H1 (cell line): ENCODE measurements at regions not wholly inside any gene's neighbourhood (a gene's known extent, or its start where the extent isn't known, plus 50 kb on each side); places are given as distances from the start of the nearest gene placed in this dataset.

Source experiments
- CTCF ChIA-PET: fragments of 300-600 bp; sonication (Branson Sonifier 250); formaldehyde crosslinking; loops from one replicate; lab custom pipeline; 2021; ENCODE audit not compliant: partially characterized antibody; lab: Charles Lee
- POLR2A ChIA-PET: fragments of 300-600 bp; sonication (Branson Sonifier 250); formaldehyde crosslinking; loops from one replicate; lab custom pipeline; 2021; ENCODE audit warnings: inconsistent platforms; ENCODE audit not compliant: partially characterized antibody; lab: Charles Lee
- DNase-seq, 2 experiments: peaks; one replicate each; pipeline versions ENCODE4 v3.0.0 to v3.0.0-alpha.2; 2010 to 2022; ENCODE audit warnings: low spot score in 2 of 2, low read depth in 1 of 2, mixed read lengths in 1 of 2
- FAIRE-seq: peaks from 2 replicates; lab custom pipeline; 2011; peaks lifted over from hg19 to GRCh38; lab: Jason Lieb, UNC
- H2AFZ ChIP-seq: 2 replicates; pipeline ENCODE4 v1.8.1; 2012; ENCODE audit warnings: low read length, inconsistent platforms
- H2AK5ac ChIP-seq: 2 replicates; pipeline ENCODE4 v1.6.1; 2013; ENCODE audit warnings: low read depth, low read length
- H2BK120ac ChIP-seq: replicated peaks from 2 replicates; pipeline ENCODE3; 2013; ENCODE audit warnings: low read depth, low read length, inconsistent platforms
- H2BK12ac ChIP-seq: 2 replicates; pipeline ENCODE4 v1.6.1; 2013; ENCODE audit warnings: low read depth, low read length
- H2BK15ac ChIP-seq: 2 replicates; pipeline ENCODE4 v1.6.1; 2013; ENCODE audit warnings: low read length
- H2BK20ac ChIP-seq: 2 replicates; pipeline ENCODE4 v1.6.1; 2013; ENCODE audit warnings: low read length
- H2BK5ac ChIP-seq: 2 replicates; pipeline ENCODE4 v1.6.1; 2013; ENCODE audit warnings: low read depth, low read length
- H3K14ac ChIP-seq: 2 replicates; pipeline ENCODE4 v1.6.1; 2013; ENCODE audit warnings: inconsistent platforms; ENCODE audit not compliant: insufficient read length
- H3K18ac ChIP-seq: 2 replicates; pipeline ENCODE4 v1.6.1; 2013; ENCODE audit warnings: low read length; ENCODE audit errors: extremely low read depth
- H3K23ac ChIP-seq: 2 replicates; pipeline ENCODE4 v1.6.1; 2013; ENCODE audit warnings: inconsistent platforms; ENCODE audit not compliant: insufficient read length
- H3K23me2 ChIP-seq: 2 replicates; pipeline ENCODE4 v1.6.1; 2013; ENCODE audit warnings: low read depth, low read length
- H3K27ac ChIP-seq: 2 replicates; pipeline ENCODE4 v1.6.1; 2011; ENCODE audit warnings: low read depth, low read length, inconsistent platforms
- H3K27me3 ChIP-seq, 4 experiments: replicated peaks in 1 of 4; 1 replicate in 1 of 4; 2 replicates in 3 of 4; pipeline versions ENCODE4 v1.6.1 to v1.8.1; 2011 to 2013; ENCODE audit warnings: low read length in 3 of 4, mild to moderate bottlenecking in 3 of 4, inconsistent platforms in 2 of 4, mixed read lengths in 2 of 4, moderate library complexity in 1 of 4; ENCODE audit not compliant: control insufficient read depth in 3 of 4, insufficient read depth in 3 of 4; ENCODE audit errors: extremely low read depth in 1 of 4
- H3K36me3 ChIP-seq, 4 experiments: 2 replicates each; pipeline versions ENCODE4 v1.6.1 to v1.8.1; 2011 to 2013; ENCODE audit warnings: mild to moderate bottlenecking in 4 of 4, low read length in 3 of 4, moderate library complexity in 2 of 4, control low read depth in 1 of 4, inconsistent platforms in 1 of 4; ENCODE audit not compliant: insufficient read depth in 4 of 4, control insufficient read depth in 2 of 4
- H3K4ac ChIP-seq: replicated peaks from 2 replicates; pipeline ENCODE3; 2013; ENCODE audit warnings: low read length, low read depth, mixed read lengths, inconsistent platforms; ENCODE audit not compliant: insufficient read length
- H3K4me1 ChIP-seq, 4 experiments: replicated peaks in 1 of 4; 1 replicate in 1 of 4; 2 replicates in 3 of 4; pipeline versions ENCODE4 v1.6.1 to v1.8.1; 2011 to 2013; ENCODE audit warnings: low read length in 3 of 4, inconsistent platforms in 2 of 4, mixed read lengths in 1 of 4; ENCODE audit not compliant: insufficient read depth in 4 of 4, control insufficient read depth in 3 of 4
- H3K4me2 ChIP-seq, 2 experiments: 2 replicates each; pipeline versions ENCODE4 v1.6.1 to v1.8.1; 2011 to 2013; ENCODE audit warnings: low read depth in 2 of 2, low read length in 2 of 2, control low read depth in 1 of 2, inconsistent platforms in 1 of 2, mild to moderate bottlenecking in 1 of 2; ENCODE audit not compliant: insufficient read depth in 1 of 2
- H3K4me3 ChIP-seq, 4 experiments: fragments of 200-600, 300-600 bp in 1 of 4; sonication (generic), shearing (Covaris generic), sonication (Bioruptor Twin) in 1 of 4; 2 replicates each; pipeline versions ENCODE4 v1.5.1 to v1.8.1; 2011 to 2016; ENCODE audit warnings: low read length in 4 of 4, low read depth in 3 of 4, control low read depth in 2 of 4, inconsistent platforms in 2 of 4, mild to moderate bottlenecking in 2 of 4, mixed read lengths in 1 of 4, moderate library complexity in 1 of 4; ENCODE audit not compliant: insufficient read depth in 2 of 4; ENCODE audit errors: extremely low read depth in 1 of 4
- H3K56ac ChIP-seq: replicated peaks from 2 replicates; pipeline ENCODE3; 2013; ENCODE audit warnings: low read depth, mild to moderate bottlenecking, mixed read lengths, low read length, inconsistent platforms; ENCODE audit not compliant: insufficient read length
- H3K79me1 ChIP-seq: 2 replicates; pipeline ENCODE4 v1.6.1; 2013; ENCODE audit warnings: low read depth, low read length, control low read depth
- H3K79me2 ChIP-seq, 2 experiments: 2 replicates each; pipeline versions ENCODE4 v1.6.1 to v1.8.1; 2012 to 2013; ENCODE audit warnings: low read length in 2 of 2, mild to moderate bottlenecking in 2 of 2, inconsistent platforms in 1 of 2; ENCODE audit not compliant: insufficient read depth in 2 of 2, control insufficient read depth in 1 of 2
- H3K9ac ChIP-seq, 4 experiments: replicated peaks in 1 of 4; 1 replicate in 1 of 4; 2 replicates in 3 of 4; pipeline versions ENCODE4 v1.6.1 to v1.8.1; 2011 to 2013; ENCODE audit warnings: low read depth in 3 of 4, low read length in 3 of 4, control low read depth in 2 of 4, mild to moderate bottlenecking in 2 of 4, moderate library complexity in 2 of 4, inconsistent platforms in 1 of 4; ENCODE audit errors: extremely low read depth in 1 of 4
- H3K9me3 ChIP-seq, 2 experiments: 2 replicates each; pipeline versions ENCODE4 v1.6.1 to v1.8.1; 2012 to 2013; ENCODE audit warnings: mild to moderate bottlenecking in 2 of 2, moderate library complexity in 2 of 2, control low read depth in 1 of 2, inconsistent platforms in 1 of 2, low read depth in 1 of 2, low read length in 1 of 2, mixed read lengths in 1 of 2; ENCODE audit not compliant: insufficient read depth in 2 of 2
- H4K20me1 ChIP-seq, 2 experiments: replicated peaks in 1 of 2; 2 replicates each; pipeline versions ENCODE3 to v1.8.1; 2011 to 2013; ENCODE audit warnings: inconsistent platforms in 2 of 2, low read length in 2 of 2, mild to moderate bottlenecking in 1 of 2; ENCODE audit not compliant: insufficient read depth in 2 of 2, control insufficient read depth in 1 of 2
- H4K5ac ChIP-seq: 2 replicates; pipeline ENCODE4 v1.6.1; 2013; ENCODE audit warnings: low read length, low read depth, mixed read lengths, inconsistent platforms; ENCODE audit not compliant: insufficient read length
- H4K8ac ChIP-seq: 2 replicates; pipeline ENCODE4 v1.8.0; 2013; ENCODE audit warnings: mild to moderate bottlenecking, moderate library complexity, low read length, inconsistent platforms; ENCODE audit not compliant: insufficient read depth; ENCODE audit errors: extremely low read depth
- H4K91ac ChIP-seq: replicated peaks from 2 replicates; pipeline ENCODE3; 2013; ENCODE audit warnings: low read length, mixed read lengths, inconsistent platforms; ENCODE audit not compliant: insufficient read length
- RFX5 ChIP-seq: IDR thresholded peaks from 2 replicates; pipeline ENCODE4 v1.6.1; 2011; ENCODE audit warnings: low read depth, low read length, improper control_type of control experiment, borderline replicate concordance
- WGBS, 2 experiments: shearing (Covaris generic) in 1 of 2; methylation state at CpG; one replicate each; pipeline versions ENCODE4 v1.1.6 to v1.1.7; 2013 to 2015; ENCODE audit warnings: low lambda C conversion rate in 2 of 2, mixed read lengths in 2 of 2, inconsistent platforms in 1 of 2, low coverage in 1 of 2, missing lambda C conversion rate in 1 of 2; ENCODE audit not compliant: insufficient replicate concordance in 2 of 2, insufficient coverage in 1 of 2, insufficient read length in 1 of 2; ENCODE audit errors: extremely low coverage in 1 of 2, missing lambda C conversion rate in 1 of 2; 5-methylcytosine and 5-hydroxymethylcytosine counted together

GRCh38 chr5:124952566-124952965 is 206.1 kb upstream of the ZNF608 start:
- H2AFZ ChIP-seq = no peak overlapping the region
- H3K23ac ChIP-seq = no peak overlapping the region
- 90% methylated on average over 2 of the region's 2 CpGs; no CpG with 5 or more reads in 1 of the 2 experiments for WGBS, 2 experiments
- H3K79me2 ChIP-seq = no peaks in the 10 kb centered on the region
- no peak overlapping the region for H2AK5ac ChIP-seq
- H3K9me3 ChIP-seq = no peaks in the 10 kb centered on the region; a peak in 1 of 4 replicates
- H4K8ac ChIP-seq = no peak overlapping the region
- no peak overlapping the region for H4K91ac ChIP-seq
- H2BK12ac ChIP-seq = no peak overlapping the region
- H3K14ac ChIP-seq = no peak overlapping the region
- no peak overlapping the region for H3K18ac ChIP-seq
- H3K4me2 ChIP-seq = no peak overlapping the region
- no peak overlapping the region for H3K27ac ChIP-seq
- no peak overlapping the region for H2BK20ac ChIP-seq
- no peaks in the 10 kb centered on the region; a peak in 1 of 8 replicates for H3K36me3 ChIP-seq
- no peak overlapping the region for H4K5ac ChIP-seq
- no peak for DNase-seq
- H3K23me2 ChIP-seq = no peaks in the 10 kb centered on the region
- H3K4me3 ChIP-seq = no peak overlapping the region
- no peaks in the 10 kb centered on the region for H3K79me1 ChIP-seq
- H3K4me1 ChIP-seq = peaks cover 0 to 4% (median 0%) of the 10 kb centered on the region in 4 experiments; a peak in 1 of 7 replicates
- no peak overlapping the region for H2BK15ac ChIP-seq
- CTCF ChIA-PET = no interaction called here
- H3K4ac ChIP-seq = no peak overlapping the region
- no peaks in the 10 kb centered on the region for H4K20me1 ChIP-seq
- no peak for FAIRE-seq
- H2BK120ac ChIP-seq = no peak overlapping the region
- H3K27me3 ChIP-seq = no peaks in the 10 kb centered on the region
- no peak overlapping the region for H3K9ac ChIP-seq
- POLR2A ChIA-PET = no interaction called here
- H3K56ac ChIP-seq = no peak overlapping the region
- H2BK5ac ChIP-seq = no peak overlapping the region
- no peak for TF ChIP-seq RFX5
